Gastrocnemius medialis (tissue), 4 donors: ENCODE measurements at regions not wholly inside any gene's neighbourhood (a gene's known extent, or its start where the extent isn't known, plus 50 kb on each side); places are given as distances from the start of the nearest gene placed in this dataset.

Experiments used
- CTCF ChIP-seq, 5 experiments: fragments of 450-650 bp in 3 of 5; fragments of 200-600 bp in 2 of 5; sonication (generic) in 2 of 5; IDR thresholded peaks in 4 of 5; conservative IDR thresholded peaks in 1 of 5; 1 replicate in 4 of 5; 2 replicates in 1 of 5; pipeline ENCODE4 v1.5.1; 2016 to 2019; ENCODE audit warnings: antibody characterized with exemption in 5 of 5, mild to moderate bottlenecking in 3 of 5, moderate library complexity in 3 of 5
- POLR2A ChIP-seq, 2 donors: fragments of 450-650 bp; IDR thresholded peaks; one replicate each; pipeline ENCODE4 v1.6.1; 2017; ENCODE audit warnings: antibody characterized with exemption in 2 of 2, mild to moderate bottlenecking in 2 of 2, moderate library complexity in 2 of 2

GRCh38 chr3:94671078-94671477 lies 608.2 kb downstream of the NSUN3 start:
- no peak for TF ChIP-seq POLR2A (IDR thresholded peaks at IDR 0.05)
- TF ChIP-seq CTCF (IDR thresholded peaks at IDR 0.05 in 4 of 5, conservative IDR thresholded peaks at IDR 0.05 in 1 of 5): no peak
